Endothelial cell of umbilical vein (primary cell): ENCODE measurements at regions not wholly inside any gene's neighbourhood (a gene's known extent, or its start where the extent isn't known, plus 50 kb on each side); places are given as distances from the start of the nearest gene placed in this dataset.

Experiments
- BruUV-seq: library from RNA; stranded (reverse); fragments of 400-500 nt; replicated peaks from 2 replicates; lab custom pipeline; 2021; lab: Mats Ljungman, UMichigan
- CTCF ChIA-PET: fragments of 300-600, 350-600 bp; sonication (Branson Sonifier 250); formaldehyde crosslinking; loops from one replicate; lab custom pipeline; 2021; ENCODE audit warnings: antibody characterized with exemption, inconsistent platforms; lab: Charles Lee
- POLR2A ChIA-PET: fragments of 300-600, 350-600 bp; sonication (Branson Sonifier 250); formaldehyde crosslinking; loops from one replicate; lab custom pipeline; 2021; ENCODE audit warnings: antibody characterized with exemption, inconsistent platforms; lab: Charles Lee
- DNase-seq: peaks from one replicate; pipeline ENCODE4 v3.0.0-alpha.2; 2011; ENCODE audit warnings: low read depth, low spot score
- FAIRE-seq: peaks from 2 replicates; lab custom pipeline; 2011; peaks lifted over from hg19 to GRCh38; lab: Jason Lieb, UNC
- H2AFZ ChIP-seq: 2 replicates; pipeline ENCODE4 v1.6.0; 2012; ENCODE audit warnings: low read depth, low read length, control low read depth, inconsistent platforms
- H3K27ac ChIP-seq: 2 replicates; pipeline ENCODE4 v1.5.1; 2011; ENCODE audit warnings: low read depth, mild to moderate bottlenecking, control low read depth, low read length, moderate library complexity; ENCODE audit not compliant: insufficient read depth
- H3K27me3 ChIP-seq, 2 experiments: 2 replicates each; pipeline versions ENCODE4 v1.6.0 to v1.6.1; 2011; ENCODE audit warnings: low read length in 2 of 2, mixed read lengths in 1 of 2; ENCODE audit not compliant: control insufficient read depth in 2 of 2, insufficient read depth in 2 of 2
- H3K36me3 ChIP-seq, 2 experiments: 2 replicates in 1 of 2; 3 replicates in 1 of 2; pipeline ENCODE4 v1.5.1; 2011; ENCODE audit warnings: low read length in 2 of 2, mild to moderate bottlenecking in 1 of 2, moderate library complexity in 1 of 2; ENCODE audit not compliant: control insufficient read depth in 2 of 2, insufficient read depth in 2 of 2; ENCODE audit errors: extremely low read depth in 1 of 2
- H3K4me1 ChIP-seq: 3 replicates; pipeline ENCODE4 v1.5.1; 2011; ENCODE audit warnings: mild to moderate bottlenecking, low read length; ENCODE audit not compliant: control insufficient read depth, insufficient read depth; ENCODE audit errors: extremely low read depth
- H3K4me2 ChIP-seq: 2 replicates; pipeline ENCODE4 v1.6.1; 2011; ENCODE audit warnings: low read length, control low read depth, mixed read lengths; ENCODE audit not compliant: insufficient read depth
- H3K4me3 ChIP-seq, 3 experiments: fragments of 200-600 bp in 1 of 3; sonication (generic), shearing (Covaris generic) in 1 of 3; replicated peaks in 1 of 3; 2 replicates each; pipeline ENCODE4 v1.5.1; 2011 to 2016; ENCODE audit warnings: control low read depth in 3 of 3, low read length in 3 of 3, mild to moderate bottlenecking in 2 of 3, inconsistent platforms in 1 of 3, low read depth in 1 of 3, moderate library complexity in 1 of 3; ENCODE audit not compliant: insufficient read depth in 1 of 3
- H3K79me2 ChIP-seq: 2 replicates; pipeline ENCODE4 v1.6.0; 2012; ENCODE audit warnings: low read length, inconsistent platforms; ENCODE audit not compliant: control insufficient read depth, insufficient read depth
- H3K9ac ChIP-seq: replicated peaks from 2 replicates; pipeline ENCODE3; 2011; ENCODE audit warnings: low read length, control low read depth; ENCODE audit not compliant: insufficient read depth; ENCODE audit errors: extremely low read depth
- H3K9me1 ChIP-seq: replicated peaks from 3 replicates; pipeline ENCODE4 v1.6.0; 2011; ENCODE audit warnings: mild to moderate bottlenecking, low read length; ENCODE audit not compliant: control insufficient read depth, insufficient read depth; ENCODE audit errors: extremely low read depth
- H3K9me3 ChIP-seq: replicated peaks from 2 replicates; pipeline ENCODE4 v1.5.1; 2012; ENCODE audit warnings: low read length, inconsistent platforms; ENCODE audit not compliant: control insufficient read depth, insufficient read depth
- H4K20me1 ChIP-seq: replicated peaks from 2 replicates; pipeline ENCODE3; 2011; ENCODE audit warnings: mild to moderate bottlenecking, low read length; ENCODE audit not compliant: control insufficient read depth, insufficient read depth; ENCODE audit errors: extremely low read depth
- CTCF ChIP-seq, 2 donors: IDR thresholded peaks; 1 replicate in 1 of 2; 2 replicates in 1 of 2; pipeline ENCODE4 v1.5.1; 2011; ENCODE audit warnings: low read length in 2 of 2, mild to moderate bottlenecking in 2 of 2, moderate library complexity in 2 of 2, control low read depth in 1 of 2, inconsistent platforms in 1 of 2, low read depth in 1 of 2; ENCODE audit not compliant: insufficient read depth in 1 of 2; ENCODE audit errors: extremely low read depth in 1 of 2
- EZH2 ChIP-seq: IDR thresholded peaks from 2 replicates; pipeline ENCODE4 v1.6.1; 2012; ENCODE audit warnings: borderline replicate concordance, low read depth, mild to moderate bottlenecking, moderate library complexity, low read length, inconsistent platforms; ENCODE audit not compliant: severe bottlenecking
- FOS ChIP-seq: IDR thresholded peaks from 2 replicates; pipeline ENCODE4 v1.6.1; 2011; ENCODE audit warnings: mild to moderate bottlenecking, low read length, moderate library complexity, borderline replicate concordance; ENCODE audit not compliant: insufficient read depth
- GATA2 ChIP-seq: IDR thresholded peaks from 2 replicates; pipeline ENCODE4 v1.7.0; 2011; ENCODE audit warnings: low read depth, mild to moderate bottlenecking, moderate library complexity, mixed read lengths, low read length; ENCODE audit not compliant: insufficient read length, insufficient read depth
- JUN ChIP-seq: IDR thresholded peaks from 2 replicates; pipeline ENCODE4 v1.6.1; 2011; ENCODE audit warnings: borderline replicate concordance, low read depth; ENCODE audit not compliant: insufficient read length, insufficient read depth
- MAX ChIP-seq: IDR thresholded peaks from 2 replicates; pipeline ENCODE4 v1.6.1; 2011; ENCODE audit not compliant: insufficient read depth, insufficient read length
- MYC ChIP-seq: IDR thresholded peaks from one replicate; pipeline ENCODE4 v1.6.1; 2011; ENCODE audit warnings: mild to moderate bottlenecking, low read depth, low read length
- POLR2A ChIP-seq: IDR thresholded peaks from 2 replicates; pipeline ENCODE4 v1.6.1; 2012; ENCODE audit warnings: low read depth, mild to moderate bottlenecking, control low read depth, low read length
- POLR2AphosphoS5 ChIP-seq: IDR thresholded peaks from 2 replicates; pipeline ENCODE4 v1.6.1; 2012; ENCODE audit warnings: low read depth, mild to moderate bottlenecking, control low read depth, low read length, moderate library complexity; ENCODE audit not compliant: insufficient read depth
- dilution Hi-C: fragments of 300-500 bp; cut with MboI; formaldehyde crosslinking; loops from one replicate; pipeline ENCODE4 v1.15.0; 2019; ENCODE audit warnings: low sequenced_read_pairs; ENCODE audit not compliant: extremely low pct_ligation_motif_present
- intact Hi-C: fragments of 100-400 bp; cut with micrococcal nuclease; formaldehyde crosslinking; loops from one replicate; pipeline ENCODE4 v1.10.0; 2022

GRCh38 chr4:155444721-155445120 lies 68.0 kb upstream of the MAP9 start:
- no peak for FAIRE-seq
- Histone ChIP-seq H3K27ac (no peak overlapping the region), H3K27me3 (peaks cover 0 to 3% of the 10 kb centered on the region in 2 experiments), H3K36me3 (no peaks in the 10 kb centered on the region), H3K4me1 (peaks cover 3% of the 10 kb centered on the region), H3K9me1 (no peaks in the 10 kb centered on the region), H4K20me1 (no peaks in the 10 kb centered on the region), H3K9ac (no peak overlapping the region), H2AFZ (no peak overlapping the region), H3K9me3 (no peaks in the 10 kb centered on the region), H3K79me2 (no peaks in the 10 kb centered on the region), H3K4me3 (no peak overlapping the region), H3K4me2 (no peak overlapping the region)
- TF ChIP-seq POLR2AphosphoS5 (no peak), MYC (no peak), JUN (no peak), POLR2A (no peak), FOS (no peak), GATA2 (no peak), EZH2 (no peak), MAX (no peak), CTCF (IDR thresholded peaks at IDR 0.05; ENCODE audit: extremely low read depth in 1 of 2, insufficient read depth in 1 of 2, low read depth in 1 of 2, low read length in 2 of 2) (no peak)
- ChIA-PET CTCF (interaction anchor here (0.8 to 2.5 kb wide), 6 partner anchors 45 to 508 kb away, joined by 3 to 40 read pairs (median 6); partner anchors contain the start of genes CTSO and GUCY1B1), POLR2A (no interaction called here)
- dilution Hi-C loops: no loop called here
- intact Hi-C loops: loop anchor here (5.0 kb wide), 2 partner anchors 68 to 158 kb away; no protein-coding TSS in a partner anchor
- DNase-seq: no peak
- BruUV-seq: no TSS peak
